ENCODE measurements at regions not wholly inside any gene's neighbourhood (a gene's known extent, or its start where the extent isn't known, plus 50 kb on each side); places are given as distances from the start of the nearest gene placed in this dataset.

GRCh38 chr4:65050786-65051185 lies 619.5 kb downstream of the EPHA5 start:
- intact Hi-C loops (cut with micrococcal nuclease), result no loop called here
- no peak overlapping the region for H3K9ac ChIP-seq (ENCODE audit: low read length)
- Mint-ChIP-seq H3K27ac (no peak overlapping the region), H3K4me1 (no peaks in the 10 kb centered on the region), H3K9me3 (ENCODE audit: insufficient read depth) (no peaks in the 10 kb centered on the region), H3K27me3 (no peaks in the 10 kb centered on the region), H3K4me3 (no peak overlapping the region)
- no peaks in the 10 kb centered on the region for H4K20me1 ChIP-seq (ENCODE audit: control insufficient read depth, insufficient read depth, low read length, poor library complexity, severe bottlenecking)
- no peak overlapping the region for H3K4me2 ChIP-seq (replicated peaks; ENCODE audit: low read depth, low read length, poor library complexity, severe bottlenecking)
- H3K9me3 ChIP-seq (ENCODE audit: control extremely low read depth in 1 of 3, control insufficient read depth in 2 of 3, insufficient read depth in 1 of 3, low read length in 2 of 3), result peaks cover 0 to 3% (median 0%) of the 10 kb centered on the region in 3 donors
- CTCF ChIA-PET, result no interaction called here
- no peaks in the 10 kb centered on the region for H3K79me2 ChIP-seq (ENCODE audit: control insufficient read depth, insufficient read depth, low read length)
- no peak overlapping the region for H3K27ac ChIP-seq (ENCODE audit: low read length in 2 of 2)
- DNase-seq, result no peak
- WGBS (ENCODE audit: insufficient coverage), result no CpG with 5 or more reads among the region's 1 CpG
- no peaks in the 10 kb centered on the region for H3K36me3 ChIP-seq (replicated peaks in 1 of 2; ENCODE audit: control extremely low read depth in 1 of 2, control insufficient read depth in 1 of 2, extremely low read depth in 1 of 2, insufficient read depth in 2 of 2, low read length in 1 of 2)
- H3K4me1 ChIP-seq (ENCODE audit: control insufficient read depth in 2 of 2, insufficient read depth in 2 of 2, low read length in 2 of 2), result no peaks in the 10 kb centered on the region
- POLR2A ChIA-PET, result no interaction called here
- H2AFZ ChIP-seq (ENCODE audit: insufficient read depth, low read depth, low read length, poor library complexity, severe bottlenecking), result no peak overlapping the region
- H3K4me3 ChIP-seq (ENCODE audit: control extremely low read depth in 1 of 5, extremely low read depth in 1 of 5, insufficient read depth in 1 of 5, low read depth in 2 of 5, low read length in 4 of 5), result no peak overlapping the region
- no peaks in the 10 kb centered on the region for H3K27me3 ChIP-seq (replicated peaks in 1 of 4; ENCODE audit: control extremely low read depth in 1 of 4, control insufficient read depth in 3 of 4, insufficient read depth in 4 of 4, low read length in 3 of 4)
- ATAC-seq (ENCODE audit: low read depth), result no peak
- TF ChIP-seq EZH2 (IDR thresholded peaks at IDR 0.05; ENCODE audit: borderline replicate concordance, insufficient read depth, low read depth, low read length, poor library complexity, severe bottlenecking) (no peak), CTCF (IDR thresholded peaks at IDR 0.05) (no peak)

- Histone ChIP-seq H3K4me3 (ENCODE audit: control extremely low read depth in 1 of 5, extremely low read depth in 1 of 5, insufficient read depth in 1 of 5, low read depth in 2 of 5, low read length in 4 of 5) (no peak overlapping the region), H3K4me1 (ENCODE audit: control insufficient read depth in 2 of 2, insufficient read depth in 2 of 2, low read length in 2 of 2) (no peaks in the 10 kb centered on the region), H3K27me3 (replicated peaks in 1 of 4; ENCODE audit: control extremely low read depth in 1 of 4, control insufficient read depth in 3 of 4, insufficient read depth in 4 of 4, low read length in 3 of 4) (no peaks in the 10 kb centered on the region), H2AFZ (ENCODE audit: insufficient read depth, low read depth, low read length, poor library complexity, severe bottlenecking) (no peak overlapping the region), H3K36me3 (replicated peaks in 1 of 2; ENCODE audit: control extremely low read depth in 1 of 2, control insufficient read depth in 1 of 2, extremely low read depth in 1 of 2, insufficient read depth in 2 of 2, low read length in 1 of 2) (no peaks in the 10 kb centered on the region), H3K79me2 (ENCODE audit: control insufficient read depth, insufficient read depth, low read length) (no peaks in the 10 kb centered on the region), H4K20me1 (ENCODE audit: control insufficient read depth, insufficient read depth, low read length, poor library complexity, severe bottlenecking) (no peaks in the 10 kb centered on the region), H3K27ac (ENCODE audit: low read length in 2 of 2) (no peak overlapping the region), H3K4me2 (replicated peaks; ENCODE audit: low read depth, low read length, poor library complexity, severe bottlenecking) (no peak overlapping the region), H3K9me3 (ENCODE audit: control extremely low read depth in 1 of 3, control insufficient read depth in 2 of 3, insufficient read depth in 1 of 3, low read length in 2 of 3) (peaks cover 0 to 3% (median 0%) of the 10 kb centered on the region in 3 donors), H3K9ac (ENCODE audit: low read length) (no peak overlapping the region)
- CTCF ChIA-PET, result no interaction called here
- ATAC-seq (ENCODE audit: low read depth), result no peak
- H3K4me1 Mint-ChIP-seq, result no peaks in the 10 kb centered on the region
- no peaks in the 10 kb centered on the region for H3K9me3 Mint-ChIP-seq (ENCODE audit: insufficient read depth)
- POLR2A ChIA-PET, result no interaction called here
- 85% methylated on average over 4 of the region's 4 CpGs for WGBS (ENCODE audit: insufficient coverage)
- H3K27me3 Mint-ChIP-seq, result no peaks in the 10 kb centered on the region
- H3K4me3 Mint-ChIP-seq, result no peak overlapping the region
- intact Hi-C loops (cut with micrococcal nuclease), result no loop called here
- no peak for DNase-seq
- TF ChIP-seq CTCF (IDR thresholded peaks at IDR 0.05), result no peak
- TF ChIP-seq EZH2 (IDR thresholded peaks at IDR 0.05; ENCODE audit: borderline replicate concordance, insufficient read depth, low read depth, low read length, poor library complexity, severe bottlenecking), result no peak
- H3K27ac Mint-ChIP-seq, result no peak overlapping the region
Measured at GRCh38 chr4:65046192-65047133, 623.8 kb downstream of the EPHA5 start.

Data from B cell (primary cell).